HG03135 (cell line): ENCODE measurements at regions not wholly inside any gene's neighbourhood (a gene's known extent, or its start where the extent isn't known, plus 50 kb on each side); places are given as distances from the start of the nearest gene placed in this dataset.

Source experiments
- ATAC-seq: cut with Tn5 transposase; IDR thresholded peaks from one replicate; pipeline ENCODE4 v1.9.1; 2021; ENCODE audit warnings: mild to moderate bottlenecking, moderate library complexity; ENCODE audit not compliant: unreplicated experiment

DNA sequence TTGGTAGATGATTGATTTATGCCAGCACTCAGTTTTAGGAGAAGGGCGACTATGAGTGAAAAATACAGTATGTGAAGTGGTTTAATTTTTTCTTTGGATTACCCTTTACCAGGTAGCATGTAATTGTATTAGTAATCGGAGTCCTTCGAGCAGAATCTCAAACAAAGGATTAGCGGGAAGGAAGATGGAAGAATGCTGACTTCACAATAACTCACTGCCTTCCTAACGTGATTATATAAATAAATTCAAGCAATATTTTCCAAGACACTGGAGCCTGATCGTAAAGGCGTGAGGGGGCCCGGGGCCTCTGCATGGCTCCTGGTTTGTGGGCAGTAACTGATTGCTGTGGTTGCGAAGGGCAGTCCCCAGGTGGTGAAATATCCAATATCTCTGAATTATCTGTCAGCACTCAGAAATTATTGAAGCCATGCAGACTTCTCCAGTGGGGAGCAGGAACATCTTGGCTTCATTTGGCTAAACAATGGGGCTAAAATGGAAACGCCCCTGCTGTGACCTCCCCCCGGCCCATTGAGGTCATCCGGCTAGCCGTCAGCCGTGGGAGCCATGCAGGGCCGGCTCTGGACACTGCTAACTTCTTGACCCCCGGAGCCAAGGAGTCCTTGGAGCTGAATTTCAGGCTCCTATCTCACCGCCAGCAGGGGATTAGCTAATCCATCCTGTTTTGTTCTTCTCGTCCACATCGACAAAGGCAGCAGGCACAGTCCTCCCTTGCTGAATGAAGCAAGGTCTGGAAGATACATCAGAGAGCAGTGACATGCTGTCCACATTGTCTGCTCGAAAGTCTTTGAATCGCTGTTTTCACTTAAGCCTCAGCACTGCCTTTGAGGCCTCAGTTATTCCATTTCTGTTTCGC, 295.9 kb upstream of the N4BP1 start:
- no peak for ATAC-seq

DNA sequence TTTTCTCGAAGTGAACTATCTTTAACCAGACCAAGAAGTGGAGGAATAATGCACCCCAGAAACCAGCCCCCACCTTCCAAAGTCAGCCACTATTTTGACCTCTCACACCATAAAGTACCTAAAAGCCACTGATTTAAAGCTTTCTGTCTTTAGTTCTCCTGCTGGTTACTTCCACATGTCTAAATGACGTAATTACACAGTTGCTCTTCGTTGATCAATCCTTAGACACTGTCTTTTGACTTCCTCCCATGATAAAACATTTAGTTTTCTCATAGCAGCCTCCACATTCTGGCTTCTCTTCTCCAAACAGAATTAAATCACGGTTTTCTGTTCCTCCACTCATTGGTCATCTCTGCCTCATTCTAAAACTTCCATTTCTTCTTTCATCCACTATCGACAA, 294.4 kb upstream of the N4BP1 start:
- no peak for ATAC-seq

DNA sequence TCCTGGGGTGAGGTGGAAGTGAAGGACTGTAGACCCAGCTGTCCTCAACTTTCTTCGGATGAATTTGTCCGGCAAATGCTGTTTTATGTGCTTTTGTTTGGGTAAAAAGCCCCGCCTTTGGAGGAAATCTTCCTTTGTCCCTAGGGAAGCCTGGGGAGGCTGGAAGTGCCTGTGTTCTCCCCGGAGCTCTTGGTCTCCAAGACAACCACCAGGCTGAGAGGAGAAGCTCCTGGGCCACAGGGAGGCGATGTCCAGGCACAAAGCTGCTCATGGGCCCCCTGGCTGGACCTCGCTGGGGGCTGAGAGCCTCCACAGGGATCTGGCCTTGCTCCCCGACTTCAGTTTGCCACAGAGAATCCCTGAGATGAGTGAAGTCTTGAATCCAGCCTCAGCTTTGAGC, 293.1 kb upstream of the N4BP1 start:
- ATAC-seq, result no peak

DNA sequence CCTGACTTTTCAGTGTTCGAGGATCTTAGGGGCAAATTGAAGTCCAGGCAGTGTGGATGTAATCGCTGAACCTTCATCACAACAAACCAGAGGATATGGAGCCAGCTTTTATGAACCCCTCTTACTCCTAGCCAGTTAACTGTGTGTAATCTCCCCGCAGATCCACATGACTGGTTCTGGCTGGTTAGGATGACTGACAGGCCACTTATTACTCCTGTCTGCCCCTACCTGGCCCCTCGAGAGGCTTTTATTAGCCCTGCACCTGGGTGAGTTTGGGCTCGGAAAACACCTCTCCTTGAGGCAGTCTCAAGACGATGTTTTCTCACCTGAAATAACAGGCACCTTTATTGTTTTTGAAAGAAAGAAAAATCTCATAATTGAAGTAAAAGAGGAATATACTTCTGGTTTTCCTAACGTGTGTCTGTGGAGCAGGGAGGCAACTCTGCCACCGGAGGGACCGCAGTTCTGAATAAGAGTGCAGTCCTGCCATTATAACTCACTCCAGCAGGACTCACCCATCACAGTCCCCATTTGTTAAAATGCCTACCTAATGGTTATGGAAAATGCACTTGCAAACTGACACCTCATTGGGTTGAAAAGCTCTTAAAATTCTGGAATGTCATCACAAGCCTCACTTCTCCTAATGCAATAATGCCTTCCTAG, 291.9 kb upstream of the N4BP1 start:
- ATAC-seq, result no peak

DNA sequence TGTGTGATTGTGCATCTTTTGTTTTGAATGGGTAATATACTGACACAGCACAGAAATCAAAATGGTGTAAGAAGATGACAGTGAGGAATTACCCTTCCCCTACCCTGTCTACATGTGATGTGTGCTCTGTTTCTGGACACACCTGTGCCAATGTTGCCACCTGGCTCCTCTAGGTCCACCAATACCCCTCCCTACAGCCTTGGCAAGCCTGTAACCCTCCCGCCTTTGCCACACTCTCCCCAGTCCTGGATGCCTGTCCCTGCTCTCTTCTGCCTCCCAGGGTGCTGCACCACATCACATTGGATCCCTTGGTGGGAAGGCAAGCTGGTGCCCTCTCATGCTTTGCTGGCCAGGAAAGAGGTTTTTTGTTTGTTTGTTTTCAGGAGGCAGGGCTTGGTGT, 289.5 kb upstream of the N4BP1 start:
- no peak for ATAC-seq

DNA sequence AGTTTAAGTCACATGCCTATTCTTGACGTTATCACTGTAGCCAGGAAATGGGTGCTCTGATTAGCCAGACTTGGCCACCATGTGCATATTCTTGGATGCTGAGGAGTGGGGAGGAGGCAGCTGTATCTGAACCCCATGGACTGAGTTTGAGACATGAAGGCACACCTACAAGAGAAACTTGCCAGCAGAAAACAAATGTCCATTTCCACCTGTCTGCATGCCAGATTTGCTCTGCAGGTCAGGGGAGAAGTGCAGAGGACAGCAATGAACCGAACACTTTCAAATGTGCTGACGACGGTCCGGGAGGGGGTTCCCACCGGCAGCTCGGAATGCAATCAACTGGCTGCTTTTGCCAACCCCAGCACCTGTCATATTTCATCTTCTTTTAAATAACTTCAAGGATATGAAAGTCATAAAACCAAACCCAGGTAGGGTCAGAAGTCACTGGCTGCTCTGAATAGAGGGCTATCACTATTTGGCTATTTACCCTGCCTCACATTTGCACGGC, 287.8 kb upstream of the N4BP1 start:
- no peak for ATAC-seq

DNA sequence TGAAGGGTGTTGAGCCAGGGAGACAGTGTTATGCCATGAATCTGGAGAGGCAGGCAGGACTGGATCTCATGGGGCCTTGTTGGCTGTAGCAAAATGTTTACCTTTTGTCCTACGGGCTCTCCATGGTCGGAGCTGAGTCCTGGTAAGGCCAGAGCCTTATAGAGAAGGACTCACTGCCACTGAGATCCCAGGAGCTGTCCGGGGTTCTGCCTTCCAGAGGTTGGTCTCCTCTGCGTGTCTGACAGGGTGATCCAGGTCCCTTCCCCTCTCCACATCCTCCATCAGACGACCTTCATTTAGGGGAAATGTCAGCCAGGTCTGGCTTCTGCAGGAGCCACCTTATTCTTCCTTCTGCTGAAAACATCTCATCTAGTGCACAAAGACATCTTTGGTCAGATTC, 285.2 kb upstream of the N4BP1 start:
- ATAC-seq, result no peak

DNA sequence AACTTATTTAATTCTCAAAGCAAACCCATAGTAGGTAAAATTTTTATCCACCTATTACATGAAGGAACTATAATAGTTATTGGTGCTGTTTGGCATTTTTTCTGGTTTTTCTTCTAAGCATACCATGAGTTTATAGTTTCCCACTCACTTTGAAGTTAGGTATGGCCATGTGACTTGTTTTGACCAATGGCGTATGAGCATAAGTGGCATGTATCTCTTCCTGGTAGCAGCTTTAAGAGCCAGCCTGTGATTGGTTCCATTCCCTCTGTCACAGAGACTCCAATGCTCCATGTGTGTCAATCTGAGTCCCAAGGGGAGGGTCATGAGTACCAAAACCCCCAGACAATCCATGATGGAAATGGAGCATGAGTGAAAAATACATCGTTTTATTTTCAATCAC, 282.9 kb upstream of the N4BP1 start:
- no peak for ATAC-seq

DNA sequence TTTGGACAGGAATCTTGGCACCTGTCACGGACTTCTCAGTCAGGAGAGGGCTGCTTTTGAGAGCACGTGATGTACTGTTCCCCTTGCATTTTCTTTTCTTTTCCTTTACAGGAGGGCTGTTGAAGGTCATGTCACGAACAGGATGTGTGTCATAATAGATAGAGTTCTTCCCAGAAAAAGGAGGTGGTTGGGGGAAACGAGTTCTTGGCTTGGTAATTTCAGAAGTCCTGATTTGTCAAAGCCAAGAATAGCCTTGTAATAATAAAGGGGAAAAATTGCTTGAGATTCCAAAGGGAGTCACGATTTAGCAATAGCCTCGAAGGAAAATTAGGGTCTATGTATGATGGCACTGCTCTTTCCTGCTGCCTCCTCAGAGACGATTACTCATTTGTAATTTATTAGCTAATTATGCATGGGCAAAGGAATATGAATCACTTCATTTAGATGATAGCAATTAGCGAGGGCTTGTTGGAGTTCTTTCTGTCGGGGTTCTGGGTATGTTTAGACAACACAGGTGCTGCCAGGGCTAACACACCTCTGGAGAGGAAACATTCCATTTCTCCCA, 277.7 kb upstream of the N4BP1 start:
- ATAC-seq, result no peak

DNA sequence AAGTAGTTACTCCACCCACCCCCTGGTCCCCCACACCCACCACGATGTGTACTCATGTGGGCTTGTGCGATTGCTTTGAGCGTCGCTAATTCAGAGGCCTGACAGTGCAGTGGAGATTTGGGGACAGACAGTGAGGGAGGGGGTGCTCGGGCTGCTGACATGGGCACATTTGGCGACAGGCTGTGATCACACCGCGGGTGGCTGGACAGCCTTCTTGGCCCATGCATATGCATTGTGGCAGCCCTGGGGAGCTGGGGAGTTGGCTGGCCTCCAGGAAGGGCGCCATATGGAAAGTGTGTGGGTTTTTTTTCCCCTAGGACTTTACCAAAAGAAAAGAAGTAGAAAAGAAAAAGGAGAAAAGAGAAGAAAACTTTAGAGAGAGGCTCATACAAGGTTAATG, 275.5 kb upstream of the N4BP1 start:
- ATAC-seq, result no peak

DNA sequence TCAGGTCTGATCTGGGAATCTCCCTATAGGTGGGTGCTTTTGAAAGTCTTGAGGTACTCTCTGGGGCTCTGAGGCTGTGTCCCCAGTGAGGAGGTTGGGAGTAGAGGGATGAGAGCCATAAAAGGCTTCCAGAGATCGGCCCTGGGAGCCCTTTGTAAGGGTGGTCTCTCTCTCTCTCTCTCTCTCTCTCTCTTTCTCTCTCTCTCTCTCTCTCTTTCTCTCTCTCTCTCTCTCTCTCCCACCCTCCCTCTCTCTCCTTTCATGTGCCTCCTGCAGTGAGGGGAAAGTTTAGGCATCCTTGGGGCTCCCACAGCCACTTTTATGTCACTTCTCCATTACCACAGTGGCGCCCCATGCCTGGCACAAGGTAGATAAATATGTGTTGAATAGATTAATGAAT, 271.3 kb upstream of the N4BP1 start:
- no peak for ATAC-seq

DNA sequence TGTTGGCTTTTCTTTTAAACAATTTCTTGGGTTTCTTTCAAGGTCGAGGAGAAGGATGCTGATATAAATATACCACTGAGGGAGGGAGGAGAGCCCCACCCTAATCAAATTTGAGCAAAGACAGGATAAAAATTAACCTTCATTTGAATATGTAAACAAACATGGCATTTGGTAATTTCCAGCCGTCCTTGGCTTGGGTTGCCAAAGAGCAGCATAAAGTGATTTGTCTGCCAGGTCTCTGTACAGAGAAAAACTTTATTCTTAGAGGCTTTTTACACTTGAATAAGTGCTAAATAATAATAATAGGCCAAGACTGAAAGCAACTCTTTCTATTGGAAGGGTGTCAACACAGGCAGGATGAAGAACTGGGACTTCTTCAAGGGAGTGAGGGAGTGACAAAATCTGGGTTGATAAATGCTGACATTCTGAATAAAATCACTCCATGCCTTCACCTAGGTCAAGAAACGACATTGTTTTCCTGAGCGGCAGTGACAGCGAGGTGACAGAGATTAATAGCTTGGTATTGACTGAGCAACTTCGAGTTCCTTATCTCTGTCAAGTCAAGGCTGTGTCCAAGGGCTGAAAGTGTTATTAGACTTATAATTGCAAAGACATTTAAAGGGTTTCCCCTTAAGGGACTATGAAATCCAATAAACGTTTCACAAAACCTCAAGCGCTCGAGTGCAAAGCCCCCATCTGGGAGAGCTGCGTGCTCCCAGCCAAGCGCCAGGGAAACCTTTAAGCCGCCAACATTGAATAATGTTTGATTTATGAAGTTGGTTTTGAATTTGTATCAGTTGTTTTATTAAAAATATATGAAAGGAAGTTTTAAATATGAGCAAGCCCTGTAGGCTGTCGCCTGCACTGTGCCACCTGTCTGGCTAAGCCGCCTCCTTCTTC, 269.5 kb upstream of the N4BP1 start:
- no peak for ATAC-seq

DNA sequence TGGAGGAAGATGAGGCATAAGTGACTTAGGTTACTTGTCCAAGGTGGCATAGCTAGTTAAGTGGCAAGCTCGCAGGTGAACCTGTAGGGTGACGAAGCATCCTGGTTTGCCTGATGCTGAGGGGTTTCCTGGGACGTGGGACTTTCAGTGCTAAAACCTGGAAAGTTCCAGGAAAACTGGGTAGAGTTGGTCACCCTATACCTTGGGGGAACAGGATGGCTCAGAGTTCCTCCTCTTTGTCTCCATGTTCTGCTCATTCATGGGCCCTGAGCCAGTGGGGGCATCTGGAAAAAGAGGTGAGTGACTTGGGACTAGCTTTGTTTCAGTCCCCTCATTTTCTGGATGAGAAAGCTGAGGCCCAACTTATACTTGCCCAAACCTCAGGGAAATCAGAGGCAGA, 268.0 kb upstream of the N4BP1 start:
- ATAC-seq, result no peak

DNA sequence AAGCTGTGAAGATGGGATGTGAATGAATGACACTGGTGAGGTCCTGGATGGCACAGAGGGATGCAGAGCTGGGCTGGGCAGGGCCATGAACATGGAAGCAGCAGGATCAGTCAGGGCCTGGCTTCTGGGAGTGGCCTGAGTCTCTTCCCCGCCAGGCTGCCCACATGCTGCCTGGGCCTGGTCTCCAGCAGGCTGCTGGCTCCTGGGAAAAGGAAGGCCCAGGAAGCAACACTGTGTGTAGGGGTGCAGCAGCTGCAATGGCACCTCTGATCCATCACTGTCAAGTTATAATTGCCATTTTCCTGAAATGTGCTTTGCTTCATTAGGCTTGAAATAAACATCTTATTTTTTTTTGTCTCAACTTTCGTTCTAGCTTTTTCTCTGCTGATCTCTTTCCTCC, 260.2 kb upstream of the N4BP1 start:
- ATAC-seq, result no peak

DNA sequence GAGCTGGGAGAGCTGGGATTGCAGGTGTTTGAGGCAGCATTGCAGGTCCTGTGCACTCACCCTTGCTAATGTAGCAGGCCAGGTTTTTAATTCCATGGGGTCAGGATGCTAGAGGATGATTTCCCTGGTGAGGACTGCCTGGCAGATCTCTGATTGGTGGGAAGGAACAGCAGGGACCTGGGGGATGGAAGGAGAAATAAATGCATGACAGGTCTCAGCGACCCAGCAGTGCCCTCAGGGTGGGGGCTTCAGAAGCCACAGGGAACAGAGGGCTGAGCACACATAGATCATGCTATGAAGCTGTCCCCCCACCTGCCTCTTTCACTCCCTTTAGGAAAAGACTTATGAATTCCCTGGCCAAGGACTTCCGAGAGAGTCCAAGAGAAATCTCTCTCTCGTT, 255.5 kb upstream of the N4BP1 start:
- no peak for ATAC-seq

DNA sequence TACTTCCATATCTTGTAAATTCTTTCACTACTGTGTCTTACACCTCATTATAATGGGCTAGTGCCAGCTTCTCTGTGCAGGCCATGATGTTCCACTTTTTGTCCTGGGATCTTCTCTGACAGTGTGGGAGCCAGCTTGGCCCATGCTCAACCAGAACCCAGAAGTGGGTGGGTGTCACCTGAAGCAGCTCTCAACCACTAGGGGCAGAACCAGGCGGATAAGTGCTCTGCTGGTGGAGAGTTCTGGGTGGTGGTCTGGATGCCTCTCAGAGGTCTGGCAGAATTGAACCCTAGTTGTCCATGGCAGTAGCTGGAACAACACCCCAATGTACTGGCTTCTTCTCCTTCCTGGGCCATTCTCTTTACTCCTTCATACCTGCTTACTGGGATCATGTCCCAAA, 254.1 kb upstream of the N4BP1 start:
- no peak for ATAC-seq

DNA sequence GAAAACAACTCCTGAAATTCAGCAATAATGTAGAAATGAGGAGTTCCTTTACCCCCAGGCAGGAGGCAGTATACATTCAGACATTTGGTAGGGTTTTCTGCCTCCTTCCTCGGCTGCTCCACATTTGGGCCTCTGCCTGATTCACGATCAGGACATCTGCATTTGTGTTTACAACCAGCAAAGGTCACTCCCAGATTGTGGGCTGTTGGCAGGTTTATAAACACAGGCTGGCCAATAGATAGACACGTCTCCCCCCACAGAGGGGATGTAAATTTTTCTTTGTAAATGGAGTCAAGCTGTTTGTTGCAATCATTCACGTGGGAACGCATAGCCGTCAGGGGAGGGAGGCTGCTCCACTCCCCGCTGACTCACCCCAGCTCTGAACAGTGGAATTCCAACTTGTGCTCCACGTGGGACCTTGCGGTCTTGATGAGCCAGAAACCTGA, 252.1 kb upstream of the N4BP1 start:
- no peak for ATAC-seq

DNA sequence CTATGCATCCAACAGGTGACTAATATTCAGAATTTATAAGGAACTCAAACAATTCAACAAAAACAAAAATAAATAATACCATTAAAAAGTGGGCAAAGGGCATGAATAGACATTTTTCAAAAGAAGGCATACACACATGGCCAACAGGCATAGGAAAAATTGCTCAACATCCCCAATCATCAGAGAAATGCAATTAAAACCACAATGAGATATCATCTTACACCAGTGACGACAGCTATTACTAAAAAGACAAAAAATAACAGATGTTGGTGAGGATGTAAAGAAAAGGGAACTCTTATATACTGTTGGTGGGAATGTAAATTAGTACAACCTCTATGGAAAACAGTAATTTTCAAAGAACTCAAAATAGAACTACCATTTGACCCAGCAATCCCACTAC, 250.4 kb upstream of the N4BP1 start:
- ATAC-seq, result no peak

DNA sequence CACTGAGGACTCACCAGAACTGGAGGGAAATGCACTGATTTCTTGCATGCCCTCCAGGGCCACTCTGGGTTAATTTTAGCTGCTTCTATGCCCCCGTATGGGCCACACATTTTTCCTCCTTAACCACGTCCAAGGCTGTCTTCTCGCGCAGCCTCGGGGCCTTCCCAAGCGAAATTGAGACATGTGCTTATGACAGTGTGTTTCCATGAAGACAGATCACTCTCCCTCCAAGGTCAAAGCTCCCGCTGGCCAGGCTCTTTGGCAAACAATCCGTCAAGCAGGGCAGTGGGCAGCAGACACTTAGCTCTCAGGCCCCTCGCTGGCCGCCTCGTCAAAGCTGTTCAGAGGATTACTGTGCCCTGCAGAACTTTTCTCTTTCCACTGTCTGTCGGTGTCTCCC, 243.0 kb upstream of the N4BP1 start:
- ATAC-seq, result no peak

DNA sequence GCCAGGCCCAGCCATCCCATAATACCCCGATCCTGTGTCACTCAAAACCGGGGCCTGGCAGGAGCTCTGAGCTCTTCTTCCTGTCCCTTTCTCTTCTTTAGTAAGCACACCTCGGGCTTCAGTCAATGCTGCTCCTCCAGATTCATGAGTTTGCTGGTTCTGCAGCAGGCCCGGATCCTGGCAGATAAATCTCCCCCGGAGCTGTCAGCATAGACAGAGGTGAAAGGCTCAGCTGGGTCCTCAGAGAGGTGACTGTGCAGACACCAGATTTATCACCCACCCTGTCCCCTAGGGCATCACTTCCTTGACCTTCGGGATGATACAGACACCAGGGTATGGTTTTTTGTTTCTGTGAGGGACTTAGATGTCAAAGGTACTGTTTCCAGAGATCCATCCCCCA, 242.5 kb upstream of the N4BP1 start:
- ATAC-seq, result no peak
